H1 (cell line): ENCODE measurements at regions not wholly inside any gene's neighbourhood (a gene's known extent, or its start where the extent isn't known, plus 50 kb on each side); places are given as distances from the start of the nearest gene placed in this dataset.

Experiments used
- CHD2 ChIP-seq: IDR thresholded peaks from 2 replicates; pipeline ENCODE4 v1.6.1; 2012; ENCODE audit warnings: low read length, improper control_type of control experiment
- EZH2 ChIP-seq: fragments of 200-600 bp; sonication (generic); IDR thresholded peaks from 2 replicates; pipeline ENCODE4 v1.7.1; 2012; ENCODE audit warnings: low read depth, mild to moderate bottlenecking, moderate library complexity, low read length, inconsistent platforms; ENCODE audit not compliant: severe bottlenecking
- GABPA ChIP-seq: IDR thresholded peaks from 2 replicates; pipeline ENCODE4 v1.6.1; 2011; ENCODE audit warnings: mild to moderate bottlenecking, low read length, moderate library complexity, borderline replicate concordance; ENCODE audit not compliant: insufficient read depth
- GTF2F1 ChIP-seq: IDR thresholded peaks from 2 replicates; pipeline ENCODE4 v1.6.1; 2012; ENCODE audit warnings: low read depth, low read length, improper control_type of control experiment, borderline replicate concordance
- POLR2A ChIP-seq, 2 experiments: IDR thresholded peaks; 1 replicate in 1 of 2; 2 replicates in 1 of 2; pipeline ENCODE4 v1.6.1; 2011; ENCODE audit warnings: low read depth in 2 of 2, low read length in 2 of 2, mild to moderate bottlenecking in 2 of 2; ENCODE audit errors: control extremely low read depth in 1 of 2
- POLR2AphosphoS5 ChIP-seq: IDR thresholded peaks from 2 replicates; pipeline ENCODE4 v1.6.1; 2011; ENCODE audit warnings: low read depth, low read length
- POU5F1 ChIP-seq: IDR thresholded peaks from 2 replicates; pipeline ENCODE4 v1.6.1; 2011; ENCODE audit warnings: low read depth, mild to moderate bottlenecking, low read length, moderate library complexity
- SP2 ChIP-seq: IDR thresholded peaks from 2 replicates; pipeline ENCODE4 v1.6.1; 2012; ENCODE audit warnings: mild to moderate bottlenecking, low read length, inconsistent platforms
- TF ChIP-seq, protein P1 (sequence below), 3 experiments: IDR thresholded peaks; 1 replicate in 2 of 3; 2 replicates in 1 of 3; pipeline versions ENCODE4 v1.5.1 to v1.6.1; 2011; ENCODE audit warnings: low read length in 3 of 3, mild to moderate bottlenecking in 3 of 3, inconsistent platforms in 2 of 3, low read depth in 1 of 3, moderate library complexity in 1 of 3; ENCODE audit not compliant: insufficient read depth in 1 of 3; ENCODE audit errors: control extremely low read depth in 1 of 3
- TF ChIP-seq, protein P2 (sequence below): IDR thresholded peaks from 2 replicates; pipeline ENCODE4 v1.6.1; 2011; ENCODE audit warnings: low read depth, mild to moderate bottlenecking, low read length; ENCODE audit not compliant: insufficient read depth

DNA sequence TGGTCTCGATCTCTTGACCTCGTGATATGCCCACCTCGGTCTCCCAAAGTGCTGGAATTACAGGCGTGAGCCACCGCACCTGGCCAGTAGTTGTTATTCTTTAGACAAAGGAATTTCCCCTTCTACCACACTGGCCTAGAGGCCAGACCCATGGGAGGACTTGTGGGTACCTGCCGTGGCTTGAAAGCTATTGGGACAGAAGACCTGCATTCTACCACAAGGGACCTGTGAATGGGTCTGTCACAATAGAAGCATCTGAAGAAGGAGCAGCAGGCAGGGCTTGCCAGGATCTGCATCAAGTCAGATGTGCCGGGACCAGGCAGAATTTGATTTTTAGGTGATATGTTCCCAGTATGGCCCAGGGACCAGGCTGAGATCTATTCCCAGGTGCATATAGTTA, 356.9 kb downstream of the FGFR2 start:
- TF ChIP-seq EZH2 (no peak), POLR2AphosphoS5 (no peak), POLR2A (IDR thresholded peaks at IDR 0.05; ENCODE audit: control extremely low read depth in 1 of 2, low read depth in 2 of 2, low read length in 2 of 2) (no peak), GABPA (no peak), CHD2 (no peak), SP2 (no peak), POU5F1 (no peak), GTF2F1 (no peak)
- TF ChIP-seq, protein P1, sequence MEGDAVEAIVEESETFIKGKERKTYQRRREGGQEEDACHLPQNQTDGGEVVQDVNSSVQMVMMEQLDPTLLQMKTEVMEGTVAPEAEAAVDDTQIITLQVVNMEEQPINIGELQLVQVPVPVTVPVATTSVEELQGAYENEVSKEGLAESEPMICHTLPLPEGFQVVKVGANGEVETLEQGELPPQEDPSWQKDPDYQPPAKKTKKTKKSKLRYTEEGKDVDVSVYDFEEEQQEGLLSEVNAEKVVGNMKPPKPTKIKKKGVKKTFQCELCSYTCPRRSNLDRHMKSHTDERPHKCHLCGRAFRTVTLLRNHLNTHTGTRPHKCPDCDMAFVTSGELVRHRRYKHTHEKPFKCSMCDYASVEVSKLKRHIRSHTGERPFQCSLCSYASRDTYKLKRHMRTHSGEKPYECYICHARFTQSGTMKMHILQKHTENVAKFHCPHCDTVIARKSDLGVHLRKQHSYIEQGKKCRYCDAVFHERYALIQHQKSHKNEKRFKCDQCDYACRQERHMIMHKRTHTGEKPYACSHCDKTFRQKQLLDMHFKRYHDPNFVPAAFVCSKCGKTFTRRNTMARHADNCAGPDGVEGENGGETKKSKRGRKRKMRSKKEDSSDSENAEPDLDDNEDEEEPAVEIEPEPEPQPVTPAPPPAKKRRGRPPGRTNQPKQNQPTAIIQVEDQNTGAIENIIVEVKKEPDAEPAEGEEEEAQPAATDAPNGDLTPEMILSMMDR (IDR thresholded peaks at IDR 0.05; ENCODE audit: control extremely low read depth in 1 of 3, insufficient read depth in 1 of 3, low read depth in 1 of 3, low read length in 3 of 3), result no peak
- TF ChIP-seq, protein P2, sequence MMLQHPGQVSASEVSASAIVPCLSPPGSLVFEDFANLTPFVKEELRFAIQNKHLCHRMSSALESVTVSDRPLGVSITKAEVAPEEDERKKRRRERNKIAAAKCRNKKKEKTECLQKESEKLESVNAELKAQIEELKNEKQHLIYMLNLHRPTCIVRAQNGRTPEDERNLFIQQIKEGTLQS, result no peak
